Mucosa of descending colon (tissue), 3 donors: ENCODE measurements at regions not wholly inside any gene's neighbourhood (a gene's known extent, or its start where the extent isn't known, plus 50 kb on each side); places are given as distances from the start of the nearest gene placed in this dataset.

Source experiments
- ATAC-seq: fragments of 200-7000 bp; cut with Tn5 transposase; one replicate; pipeline ENCODE4 v1.9.1; 2020; ENCODE audit warnings: mild to moderate bottlenecking, moderate library complexity
- DNase-seq, 3 donors: peaks; one replicate each; pipeline ENCODE4 v3.0.0-alpha.2; 2020
- H3K36me3 ChIP-seq: fragments of 200-600 bp; one replicate; pipeline ENCODE4 v1.8.0; 2021; ENCODE audit warnings: low read depth, mild to moderate bottlenecking
- H3K4me1 ChIP-seq: fragments of 200-600 bp; one replicate; pipeline ENCODE4 v1.8.0; 2021; ENCODE audit warnings: low read depth, mild to moderate bottlenecking
- H3K4me3 ChIP-seq: fragments of 200-600 bp; one replicate; pipeline ENCODE4 v1.8.0; 2021; ENCODE audit warnings: mild to moderate bottlenecking
- H3K9me3 ChIP-seq: fragments of 200-600 bp; one replicate; pipeline ENCODE4 v1.8.0; 2021; ENCODE audit warnings: mild to moderate bottlenecking
- intact Hi-C, 2 donors: fragments of 100-400 bp; cut with DNase I in 1 of 2; cut with micrococcal nuclease in 1 of 2; formaldehyde crosslinking; loops; one replicate each; pipeline versions ENCODE4 v1.11.0 to v1.11.1; 2022; cut with DNase I, micrococcal nuclease
- TF ChIP-seq, protein P1 (sequence below): fragments of 200-600 bp; IDR thresholded peaks from one replicate; pipeline ENCODE4 v1.8.0; 2022; ENCODE audit warnings: antibody characterized with exemption, mild to moderate bottlenecking
- donor health status: DM: no; HTN: no; CAD: no; lungs with moderate emphysema.
- donor health status: DM: no; HTN: no; CAD: no.
- donor health status: DM: no; HTN: yes; CAD: no.

DNA sequence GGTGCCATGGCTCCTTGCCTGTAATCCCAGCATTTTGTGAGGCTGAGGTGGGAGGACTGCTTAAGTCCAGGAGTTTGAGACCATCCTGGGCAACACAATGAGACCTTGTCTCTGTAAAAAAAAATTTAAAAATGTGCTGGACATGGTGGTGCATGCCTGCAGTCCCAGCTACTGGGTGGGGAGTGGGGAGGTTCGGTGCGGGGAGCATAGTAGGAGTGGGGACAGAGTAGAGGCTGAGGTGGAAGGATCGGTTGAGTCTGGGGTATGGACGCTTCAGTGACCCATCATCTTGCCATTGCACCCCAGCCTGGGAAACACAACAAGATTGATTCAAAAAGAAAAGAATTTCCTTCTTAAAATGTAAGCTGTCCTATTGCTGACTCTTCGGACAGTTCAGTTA, 1490.0 kb upstream of the GBE1 start:
- TF ChIP-seq, protein P1, sequence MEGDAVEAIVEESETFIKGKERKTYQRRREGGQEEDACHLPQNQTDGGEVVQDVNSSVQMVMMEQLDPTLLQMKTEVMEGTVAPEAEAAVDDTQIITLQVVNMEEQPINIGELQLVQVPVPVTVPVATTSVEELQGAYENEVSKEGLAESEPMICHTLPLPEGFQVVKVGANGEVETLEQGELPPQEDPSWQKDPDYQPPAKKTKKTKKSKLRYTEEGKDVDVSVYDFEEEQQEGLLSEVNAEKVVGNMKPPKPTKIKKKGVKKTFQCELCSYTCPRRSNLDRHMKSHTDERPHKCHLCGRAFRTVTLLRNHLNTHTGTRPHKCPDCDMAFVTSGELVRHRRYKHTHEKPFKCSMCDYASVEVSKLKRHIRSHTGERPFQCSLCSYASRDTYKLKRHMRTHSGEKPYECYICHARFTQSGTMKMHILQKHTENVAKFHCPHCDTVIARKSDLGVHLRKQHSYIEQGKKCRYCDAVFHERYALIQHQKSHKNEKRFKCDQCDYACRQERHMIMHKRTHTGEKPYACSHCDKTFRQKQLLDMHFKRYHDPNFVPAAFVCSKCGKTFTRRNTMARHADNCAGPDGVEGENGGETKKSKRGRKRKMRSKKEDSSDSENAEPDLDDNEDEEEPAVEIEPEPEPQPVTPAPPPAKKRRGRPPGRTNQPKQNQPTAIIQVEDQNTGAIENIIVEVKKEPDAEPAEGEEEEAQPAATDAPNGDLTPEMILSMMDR, result no peak

DNA sequence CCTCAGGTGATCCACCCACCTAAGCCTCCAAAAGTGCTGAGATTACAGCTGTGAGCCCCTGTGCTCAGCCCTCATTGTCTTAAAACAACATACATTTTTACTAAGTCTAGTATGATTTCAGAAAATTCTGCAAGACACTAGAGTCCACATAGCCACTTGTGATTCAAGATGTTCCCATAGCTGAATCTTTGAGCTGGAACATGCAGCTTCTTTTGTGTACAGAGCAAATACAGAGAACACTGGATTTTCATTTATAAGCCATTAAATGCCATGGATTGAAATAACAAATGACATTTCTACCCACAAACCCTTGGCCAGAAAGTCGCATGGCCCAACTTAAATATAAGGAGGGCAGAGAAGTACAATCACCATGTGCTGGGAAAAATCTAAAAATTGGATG, 1489.2 kb upstream of the GBE1 start:
- H3K36me3 ChIP-seq, result no peaks in the 10 kb centered on the region
- no peak for DNase-seq

More for the DNA sequence above, 1490.0 kb upstream of the GBE1 start:
- intact Hi-C loops, result no loop called here
- H3K4me1 ChIP-seq, result no peaks in the 10 kb centered on the region
- H3K9me3 ChIP-seq, result peaks cover 52% of the 10 kb centered on the region
- ATAC-seq (no peak), DNase-seq (no peak)
- no peak overlapping the region for H3K4me3 ChIP-seq
- no peaks in the 10 kb centered on the region for H3K36me3 ChIP-seq

DNA sequence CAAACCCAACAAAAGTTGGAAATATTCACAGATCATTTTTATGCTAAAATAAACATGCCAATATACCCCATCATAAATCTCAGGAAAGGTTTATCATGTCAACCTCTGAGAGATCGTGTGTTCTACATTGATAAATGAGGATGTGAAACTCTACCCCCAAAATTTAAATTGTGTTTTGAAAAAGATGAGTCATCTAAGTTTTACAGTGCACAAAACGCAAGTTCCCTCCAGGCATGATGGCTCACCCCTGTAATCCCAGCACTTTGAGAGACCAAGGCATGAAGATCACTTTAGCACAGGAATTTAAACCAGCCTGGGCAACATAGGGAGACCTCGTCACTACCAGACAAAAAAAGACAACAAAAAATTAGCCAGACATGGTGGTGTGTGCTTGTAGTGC, 1487.0 kb upstream of the GBE1 start:
- TF ChIP-seq, protein P1, result no peak
- Histone ChIP-seq H3K4me3 (no peak overlapping the region), H3K36me3 (no peaks in the 10 kb centered on the region), H3K4me1 (no peaks in the 10 kb centered on the region), H3K9me3 (peaks cover 51% of the 10 kb centered on the region)
- ATAC-seq (no peak), DNase-seq (no peak)
- intact Hi-C loops, result no loop called here

More for the DNA sequence above, 1489.2 kb upstream of the GBE1 start:
- H3K4me3 ChIP-seq, result no peak overlapping the region
- intact Hi-C loops, result no loop called here
- H3K9me3 ChIP-seq, result peaks cover 56% of the 10 kb centered on the region
- no peaks in the 10 kb centered on the region for H3K4me1 ChIP-seq
- TF ChIP-seq, protein P1, result no peak
- ATAC-seq, result no peak

DNA sequence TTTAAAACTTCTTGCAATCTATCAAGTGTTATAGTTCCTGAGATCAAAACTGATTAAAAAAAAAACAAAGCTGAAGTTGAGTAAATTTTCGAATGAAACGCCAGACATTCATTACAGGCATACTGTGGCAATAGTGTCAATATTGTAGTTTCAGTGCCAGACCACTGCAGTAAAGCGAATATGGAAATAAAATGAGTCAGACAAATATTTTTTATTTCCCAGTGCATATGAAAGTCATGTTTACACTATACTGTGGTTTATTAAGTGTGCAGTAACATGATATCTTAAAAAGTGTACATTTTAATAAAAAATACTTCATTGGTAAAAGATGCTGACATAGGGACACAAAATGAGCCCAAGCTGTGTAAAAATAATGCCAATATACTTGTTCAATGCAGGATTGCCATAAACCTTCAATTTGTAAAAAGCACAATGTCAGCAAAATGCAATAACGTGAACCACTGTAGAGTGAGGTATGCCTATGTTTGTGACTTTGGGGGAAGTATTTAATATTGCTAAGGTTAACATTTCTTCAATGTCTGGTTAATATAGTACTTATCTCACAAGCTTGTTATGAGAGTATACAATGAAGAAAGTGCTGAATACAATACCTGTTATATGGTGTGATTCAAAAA, 1473.9 kb upstream of the GBE1 start:
- no peaks in the 10 kb centered on the region for H3K36me3 ChIP-seq
- TF ChIP-seq, protein P1, result no peak
- H3K9me3 ChIP-seq, result peaks cover 19% of the 10 kb centered on the region
- no peak for DNase-seq
- H3K4me1 ChIP-seq, result no peaks in the 10 kb centered on the region
- intact Hi-C loops, result no loop called here
- no peak for ATAC-seq
- H3K4me3 ChIP-seq, result no peak overlapping the region

DNA sequence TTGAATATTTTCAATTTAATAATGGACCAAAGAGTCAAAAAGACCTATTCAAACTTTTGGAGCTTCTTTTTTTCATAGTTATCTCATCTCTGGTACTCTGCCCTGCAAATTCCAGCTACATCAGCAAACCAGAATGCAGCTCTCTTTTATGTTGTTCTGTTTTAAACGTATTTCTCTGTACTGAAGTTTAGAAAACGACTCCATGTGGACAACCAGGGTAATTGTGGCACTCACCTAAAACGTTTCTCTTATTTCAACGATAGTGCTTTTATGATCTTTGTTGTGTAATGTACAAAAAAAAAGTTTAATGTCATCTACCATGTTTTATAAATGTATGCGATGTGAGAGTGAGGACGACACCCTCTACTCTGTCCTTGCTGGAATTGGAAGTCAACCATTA, 1472.3 kb upstream of the GBE1 start:
- H3K36me3 ChIP-seq, result no peaks in the 10 kb centered on the region
- DNase-seq (no peak), ATAC-seq (no peak)
- no peak overlapping the region for H3K4me3 ChIP-seq
- no peaks in the 10 kb centered on the region for H3K4me1 ChIP-seq
- TF ChIP-seq, protein P1, result no peak
- intact Hi-C loops, result no loop called here
- H3K9me3 ChIP-seq, result peaks cover 22% of the 10 kb centered on the region

DNA sequence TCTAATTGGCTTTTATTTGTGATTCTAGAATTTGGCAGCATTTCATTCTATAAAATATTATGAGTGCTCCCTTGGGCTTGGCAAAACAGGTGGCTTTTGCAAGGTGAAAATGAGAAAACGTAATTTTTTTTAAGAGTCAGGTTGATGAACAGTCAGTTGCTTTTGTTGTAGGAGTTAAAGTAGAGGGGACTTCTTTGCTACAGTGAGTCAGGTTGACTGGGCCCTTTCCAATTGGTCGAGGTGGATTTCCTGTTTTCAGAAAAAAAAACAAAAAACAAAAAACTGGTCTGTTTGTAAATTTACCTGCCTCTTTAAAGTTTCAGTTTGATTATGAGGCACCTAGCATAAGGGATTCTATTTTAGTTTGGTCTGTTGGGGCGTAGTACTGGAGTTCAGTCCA, 1469.4 kb upstream of the GBE1 start:
- Histone ChIP-seq H3K4me1 (no peaks in the 10 kb centered on the region), H3K9me3 (peaks cover 25% of the 10 kb centered on the region), H3K36me3 (no peaks in the 10 kb centered on the region), H3K4me3 (no peak overlapping the region)
- ATAC-seq (no peak), DNase-seq (no peak)
- TF ChIP-seq, protein P1, result no peak
- intact Hi-C loops, result no loop called here
